Left lung (tissue), 4 donors: ENCODE measurements at regions not wholly inside any gene's neighbourhood (a gene's known extent, or its start where the extent isn't known, plus 50 kb on each side); places are given as distances from the start of the nearest gene placed in this dataset.

Source experiments
- ATAC-seq: fragments of 200-7000 bp; cut with Tn5 transposase; one replicate; pipeline ENCODE4 v1.9.1; 2020; ENCODE audit warnings: moderate library complexity
- DNase-seq, 4 donors: peaks; one replicate each; pipeline ENCODE4 v3.0.0-alpha.2; 2013 to 2020
- H3K27ac ChIP-seq, 2 donors: fragments of 200-600 bp; sonication (generic) in 1 of 2; one replicate each; pipeline versions ENCODE4 v1.5.0 to v1.8.0; 2020 to 2021
- H3K27me3 ChIP-seq, 2 donors: fragments of 200-600 bp; sonication (generic) in 1 of 2; one replicate each; pipeline versions ENCODE4 v1.5.0 to v1.8.0; 2020 to 2021
- H3K36me3 ChIP-seq, 2 donors: fragments of 200-600 bp; sonication (generic) in 1 of 2; one replicate each; pipeline versions ENCODE4 v1.5.0 to v1.8.0; 2020 to 2021
- H3K4me1 ChIP-seq, 2 donors: fragments of 200-600 bp; one replicate each; pipeline ENCODE4 v1.8.0; 2021
- H3K4me3 ChIP-seq, 2 donors: fragments of 200-600 bp; sonication (generic) in 1 of 2; one replicate each; pipeline versions ENCODE4 v1.5.0 to v1.8.0; 2020 to 2021; ENCODE audit warnings: mild to moderate bottlenecking in 1 of 2
- H3K9me3 ChIP-seq, 2 donors: fragments of 200-600 bp; sonication (generic) in 1 of 2; one replicate each; pipeline versions ENCODE4 v1.5.0 to v1.8.0; 2020 to 2021
- intact Hi-C, 2 donors: fragments of 100-400 bp; cut with DNase I; formaldehyde crosslinking; loops; one replicate each; pipeline versions ENCODE4 v1.11.2 to v1.14.2; 2022
- TF ChIP-seq, protein P1 (sequence below), 2 donors: fragments of 200-600 bp; sonication (generic) in 1 of 2; IDR thresholded peaks; one replicate each; pipeline versions ENCODE4 v1.5.0 to v1.8.0; 2021; ENCODE audit warnings: antibody characterized with exemption in 2 of 2
- donor health status: DM: no; HTN: yes; CAD: no.
- donor health status: DM: no; HTN: no; CAD: no.

DNA sequence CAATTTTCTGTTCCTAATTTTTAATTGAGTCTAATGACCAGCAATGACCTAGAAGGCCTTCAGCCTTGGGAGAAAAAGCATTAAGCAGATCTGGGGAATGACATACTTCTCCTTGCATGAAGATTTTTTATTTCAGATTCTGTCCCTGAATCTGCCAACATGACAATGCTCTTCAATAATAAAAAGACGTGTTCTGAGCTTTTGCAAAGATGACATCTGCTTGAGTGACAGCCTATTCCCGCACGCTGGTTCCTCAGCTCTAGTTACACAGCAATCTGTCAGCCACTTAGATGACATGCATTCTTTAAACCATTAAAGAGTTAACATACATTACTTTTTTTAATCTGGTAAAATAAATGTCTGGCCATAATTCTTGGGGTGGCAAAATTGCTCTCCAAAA is 129.3 kb upstream of the CDH6 start:
- H3K27me3 ChIP-seq, result no peaks in the 10 kb centered on the region
- no peak for ATAC-seq
- DNase-seq, result no peak
- TF ChIP-seq, protein P1, sequence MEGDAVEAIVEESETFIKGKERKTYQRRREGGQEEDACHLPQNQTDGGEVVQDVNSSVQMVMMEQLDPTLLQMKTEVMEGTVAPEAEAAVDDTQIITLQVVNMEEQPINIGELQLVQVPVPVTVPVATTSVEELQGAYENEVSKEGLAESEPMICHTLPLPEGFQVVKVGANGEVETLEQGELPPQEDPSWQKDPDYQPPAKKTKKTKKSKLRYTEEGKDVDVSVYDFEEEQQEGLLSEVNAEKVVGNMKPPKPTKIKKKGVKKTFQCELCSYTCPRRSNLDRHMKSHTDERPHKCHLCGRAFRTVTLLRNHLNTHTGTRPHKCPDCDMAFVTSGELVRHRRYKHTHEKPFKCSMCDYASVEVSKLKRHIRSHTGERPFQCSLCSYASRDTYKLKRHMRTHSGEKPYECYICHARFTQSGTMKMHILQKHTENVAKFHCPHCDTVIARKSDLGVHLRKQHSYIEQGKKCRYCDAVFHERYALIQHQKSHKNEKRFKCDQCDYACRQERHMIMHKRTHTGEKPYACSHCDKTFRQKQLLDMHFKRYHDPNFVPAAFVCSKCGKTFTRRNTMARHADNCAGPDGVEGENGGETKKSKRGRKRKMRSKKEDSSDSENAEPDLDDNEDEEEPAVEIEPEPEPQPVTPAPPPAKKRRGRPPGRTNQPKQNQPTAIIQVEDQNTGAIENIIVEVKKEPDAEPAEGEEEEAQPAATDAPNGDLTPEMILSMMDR (IDR thresholded peaks at IDR 0.05), result no peak
- H3K4me1 ChIP-seq, result no peaks in the 10 kb centered on the region
- no peak overlapping the region for H3K27ac ChIP-seq
- no peaks in the 10 kb centered on the region for H3K36me3 ChIP-seq
- H3K9me3 ChIP-seq, result no peaks in the 10 kb centered on the region
- H3K4me3 ChIP-seq, result no peak overlapping the region
- intact Hi-C loops, result no loop called here

DNA sequence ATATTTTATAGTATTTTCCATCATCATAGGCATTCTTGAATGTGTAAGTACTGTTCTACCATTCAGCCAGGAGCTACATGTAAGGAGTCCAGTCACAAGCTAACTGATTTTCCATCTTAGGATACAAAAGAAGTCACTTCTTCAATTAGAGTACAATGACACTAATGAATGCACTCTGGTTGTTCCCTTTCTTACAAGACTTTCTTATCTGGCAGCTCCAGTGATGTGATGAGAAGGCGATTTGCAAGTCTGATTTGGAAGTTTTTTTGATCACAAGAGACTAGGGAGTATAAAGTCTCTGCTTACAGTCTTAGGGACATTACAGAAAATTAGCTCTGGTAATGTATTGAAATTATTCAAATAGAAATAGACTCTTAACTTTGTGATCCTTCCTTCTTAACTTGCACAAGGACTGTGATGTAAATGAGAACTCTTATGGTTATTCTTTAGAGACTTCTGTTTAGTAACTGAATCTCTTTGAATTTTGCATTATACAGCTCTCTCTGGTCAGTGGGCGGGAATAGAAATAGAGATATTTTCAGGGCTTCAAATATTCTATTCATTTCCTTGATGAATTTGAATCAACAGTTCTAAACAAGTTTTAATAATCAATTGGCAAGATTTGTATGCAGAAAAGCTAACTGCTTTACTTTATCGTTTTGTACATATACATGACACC is 130.4 kb upstream of the CDH6 start:
- no peak for ATAC-seq
- intact Hi-C loops, result no loop called here
- Histone ChIP-seq H3K27ac (no peak overlapping the region), H3K4me3 (no peak overlapping the region), H3K36me3 (no peaks in the 10 kb centered on the region), H3K9me3 (no peaks in the 10 kb centered on the region), H3K4me1 (no peaks in the 10 kb centered on the region), H3K27me3 (no peaks in the 10 kb centered on the region)
- DNase-seq, result no peak
- TF ChIP-seq, protein P1 (IDR thresholded peaks at IDR 0.05), result no peak

DNA sequence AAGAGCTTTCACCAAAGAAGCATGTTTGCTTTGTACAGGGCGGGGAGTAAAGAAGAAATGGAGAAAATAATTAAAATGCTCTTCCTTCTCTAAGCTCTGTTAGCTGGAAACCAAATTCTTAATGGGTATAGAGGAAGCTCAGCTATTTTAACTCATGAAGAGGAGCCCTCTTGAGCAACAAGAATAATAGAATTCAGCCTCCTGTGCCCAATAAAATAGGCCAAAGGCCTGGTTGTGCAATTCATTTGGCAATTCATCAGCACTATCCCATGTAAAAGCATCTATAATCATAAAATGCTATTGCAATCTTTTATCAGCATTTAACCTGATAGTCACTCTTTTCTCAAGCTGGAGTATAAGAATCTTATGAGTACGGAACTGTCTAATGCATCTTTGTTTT is 133.6 kb upstream of the CDH6 start:
- Histone ChIP-seq H3K9me3 (no peaks in the 10 kb centered on the region), H3K4me1 (no peaks in the 10 kb centered on the region), H3K36me3 (no peaks in the 10 kb centered on the region), H3K4me3 (no peak overlapping the region), H3K27ac (no peak overlapping the region), H3K27me3 (no peaks in the 10 kb centered on the region)
- no peak for DNase-seq
- TF ChIP-seq, protein P1 (IDR thresholded peaks at IDR 0.05), result no peak
- intact Hi-C loops, result no loop called here
- no peak for ATAC-seq

DNA sequence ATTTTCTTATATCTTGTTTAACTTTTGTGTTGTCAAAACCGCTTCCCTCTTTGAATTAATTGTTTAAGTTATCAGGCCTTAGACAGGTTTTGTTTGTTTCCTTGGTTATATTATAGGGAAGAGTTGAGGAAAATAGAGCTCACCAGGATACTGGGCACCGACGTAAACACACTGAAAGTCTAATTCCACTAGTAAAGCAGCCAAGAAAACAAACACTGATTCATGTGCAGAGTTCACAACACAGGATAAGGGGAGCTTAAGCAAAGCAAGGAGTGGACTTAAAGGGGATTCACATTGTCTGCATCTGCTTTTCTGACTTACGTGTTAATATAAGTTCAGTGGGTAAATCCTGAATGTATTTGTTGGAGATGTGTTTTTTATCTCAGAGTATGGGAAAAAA is 139.0 kb upstream of the CDH6 start:
- Histone ChIP-seq H3K36me3 (no peaks in the 10 kb centered on the region), H3K4me3 (no peak overlapping the region), H3K9me3 (no peaks in the 10 kb centered on the region), H3K4me1 (no peaks in the 10 kb centered on the region), H3K27ac (no peak overlapping the region), H3K27me3 (no peaks in the 10 kb centered on the region)
- ATAC-seq, result no peak
- intact Hi-C loops, result no loop called here
- TF ChIP-seq, protein P1 (IDR thresholded peaks at IDR 0.05), result no peak
- no peak for DNase-seq

DNA sequence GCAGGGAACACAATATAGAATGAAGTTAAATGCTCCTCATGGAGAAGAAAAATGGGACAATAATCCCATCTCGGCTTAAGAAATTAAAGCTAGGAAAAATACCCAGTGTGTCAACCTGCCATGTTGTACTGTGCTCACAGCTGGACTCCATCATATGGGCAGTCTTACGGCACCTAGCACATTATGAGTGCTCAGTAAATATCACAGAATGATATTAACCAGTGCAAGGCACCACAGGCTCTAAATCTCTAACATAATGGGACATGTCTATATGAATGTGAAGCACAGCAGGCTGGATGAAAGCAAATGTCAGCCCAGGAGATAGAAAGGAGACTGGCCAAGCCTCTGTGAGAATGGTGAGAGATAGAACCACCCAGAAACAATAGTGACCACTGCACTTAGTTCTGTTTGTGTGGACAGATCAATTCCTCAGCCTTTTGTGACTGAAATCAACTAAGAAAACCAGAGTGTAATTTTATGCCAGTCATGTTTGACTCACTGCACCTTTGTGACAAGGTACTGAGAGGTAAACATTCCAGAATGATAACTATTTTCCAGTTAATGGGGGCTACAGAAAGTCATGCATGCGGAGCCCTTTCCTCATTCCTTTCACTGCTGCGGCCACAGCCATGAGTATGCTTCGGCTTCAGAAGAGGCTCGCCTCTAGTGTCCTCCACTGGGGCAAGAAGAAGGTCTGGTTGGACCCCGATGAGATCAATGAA is 140.4 kb upstream of the CDH6 start:
- Histone ChIP-seq H3K27ac (no peak overlapping the region), H3K9me3 (no peaks in the 10 kb centered on the region), H3K4me3 (no peak overlapping the region), H3K27me3 (no peaks in the 10 kb centered on the region), H3K4me1 (no peaks in the 10 kb centered on the region), H3K36me3 (no peaks in the 10 kb centered on the region)
- intact Hi-C loops, result no loop called here
- DNase-seq, result no peak
- ATAC-seq, result no peak
- TF ChIP-seq, protein P1 (IDR thresholded peaks at IDR 0.05), result no peak
